ENCODE measurements at regions not wholly inside any gene's neighbourhood (a gene's known extent, or its start where the extent isn't known, plus 50 kb on each side); places are given as distances from the start of the nearest gene placed in this dataset.

GRCh38 chr3:13145131-13145825 is 72.0 kb upstream of the IQSEC1 start:
- TF ChIP-seq CTCF (IDR thresholded peaks at IDR 0.05) (no peak), POLR2A (IDR thresholded peaks at IDR 0.05) (no peak)

Data from testis (tissue), 2 donors.